Thymus (tissue), 11 donors: ENCODE measurements at regions not wholly inside any gene's neighbourhood (a gene's known extent, or its start where the extent isn't known, plus 50 kb on each side); places are given as distances from the start of the nearest gene placed in this dataset.

ENCODE experiments used
- DNase-seq, 9 donors: peaks; one replicate each; pipeline ENCODE4 v3.0.0-alpha.2; 2013; ENCODE audit warnings: low spot score in 9 of 9, low read depth in 6 of 9, missing footprints in 1 of 9
- H3K27ac ChIP-seq, 2 donors: one replicate each; pipeline ENCODE4 v1.5.1; 2013; ENCODE audit warnings: control low read depth in 1 of 2, low read depth in 1 of 2, low read length in 1 of 2, mild to moderate bottlenecking in 1 of 2, moderate library complexity in 1 of 2
- H3K27me3 ChIP-seq, 2 donors: one replicate each; pipeline ENCODE4 v1.5.1; 2013; ENCODE audit warnings: low read length in 1 of 2; ENCODE audit not compliant: control insufficient read depth in 2 of 2, insufficient read depth in 1 of 2
- H3K36me3 ChIP-seq, 2 donors: one replicate each; pipeline ENCODE4 v1.5.1; 2013; ENCODE audit warnings: low read length in 1 of 2, mild to moderate bottlenecking in 1 of 2, moderate library complexity in 1 of 2; ENCODE audit not compliant: control insufficient read depth in 2 of 2, insufficient read depth in 2 of 2
- H3K4me1 ChIP-seq, 2 donors: one replicate each; pipeline ENCODE4 v1.5.1; 2013; ENCODE audit warnings: low read length in 2 of 2; ENCODE audit not compliant: control insufficient read depth in 2 of 2, insufficient read depth in 2 of 2
- H3K4me3 ChIP-seq, 2 donors: one replicate each; pipeline ENCODE4 v1.5.1; 2013; ENCODE audit warnings: low read length in 2 of 2, control low read depth in 1 of 2, mild to moderate bottlenecking in 1 of 2
- H3K9me3 ChIP-seq, 2 donors: one replicate each; pipeline ENCODE4 v1.5.1; 2013; ENCODE audit warnings: low read length in 1 of 2, mild to moderate bottlenecking in 1 of 2; ENCODE audit not compliant: control insufficient read depth in 2 of 2, insufficient read depth in 1 of 2
- WGBS: extraction: QIAGEN DNeasy Blood & Tissue Kit; methylation state at CpG from one replicate; pipeline ENCODE4 v1.1.7; 2013; 5-methylcytosine and 5-hydroxymethylcytosine counted together
- donor health status: healthy.

DNA sequence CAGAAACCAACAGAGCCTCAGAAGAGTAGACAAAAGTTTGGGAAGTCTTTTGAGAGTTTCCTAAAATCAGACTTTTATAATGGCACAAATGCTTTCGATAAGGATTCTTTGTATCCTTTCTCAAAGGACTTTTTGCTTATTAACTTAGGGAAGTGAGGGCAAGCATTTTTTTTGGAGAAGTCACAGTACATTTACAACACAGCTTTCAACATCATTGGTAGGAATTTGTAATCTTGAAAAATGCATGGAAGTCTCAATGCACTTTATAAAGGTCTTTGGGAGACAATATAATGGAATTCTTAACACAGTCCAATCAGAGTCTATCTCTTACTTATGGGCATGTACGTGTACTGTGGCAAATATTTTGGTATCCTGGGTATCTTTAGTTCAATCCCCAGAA, 325.8 kb upstream of the NR5A2 start:
- H3K9me3 ChIP-seq: no peaks in the 10 kb centered on the region

DNA sequence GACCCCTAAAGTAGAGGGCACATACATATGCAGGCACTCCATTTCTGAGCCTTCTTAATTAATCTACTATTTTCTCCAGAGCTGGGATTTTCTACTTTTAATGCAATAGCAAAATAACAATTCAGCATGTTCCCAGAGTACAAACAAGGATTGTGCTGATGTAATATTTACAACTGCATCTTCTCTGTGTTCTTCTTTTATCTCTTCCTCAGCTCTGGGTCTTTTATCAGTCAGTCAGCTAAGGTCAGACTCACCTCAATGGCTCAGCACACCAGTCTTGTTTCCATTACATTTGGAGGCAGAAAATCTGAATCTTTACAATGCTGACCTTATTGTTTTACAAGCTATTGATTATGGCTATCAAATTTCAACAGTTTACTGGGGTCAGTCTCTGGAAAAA, 323.3 kb upstream of the NR5A2 start:
- H3K4me1 ChIP-seq: no peaks in the 10 kb centered on the region
- H3K27ac ChIP-seq: no peak overlapping the region
- no peaks in the 10 kb centered on the region for H3K27me3 ChIP-seq
- no peaks in the 10 kb centered on the region for H3K9me3 ChIP-seq
- no peaks in the 10 kb centered on the region for H3K36me3 ChIP-seq
- no peak overlapping the region for H3K4me3 ChIP-seq
- no peak for DNase-seq

More for the DNA sequence above, 325.8 kb upstream of the NR5A2 start:
- 98% methylated on average over 2 of the region's 2 CpGs for WGBS
- H3K27me3 ChIP-seq: no peaks in the 10 kb centered on the region
- H3K36me3 ChIP-seq: no peaks in the 10 kb centered on the region
- H3K4me1 ChIP-seq: no peaks in the 10 kb centered on the region
- H3K4me3 ChIP-seq: no peak overlapping the region
- H3K27ac ChIP-seq: no peak overlapping the region
- DNase-seq: no peak

DNA sequence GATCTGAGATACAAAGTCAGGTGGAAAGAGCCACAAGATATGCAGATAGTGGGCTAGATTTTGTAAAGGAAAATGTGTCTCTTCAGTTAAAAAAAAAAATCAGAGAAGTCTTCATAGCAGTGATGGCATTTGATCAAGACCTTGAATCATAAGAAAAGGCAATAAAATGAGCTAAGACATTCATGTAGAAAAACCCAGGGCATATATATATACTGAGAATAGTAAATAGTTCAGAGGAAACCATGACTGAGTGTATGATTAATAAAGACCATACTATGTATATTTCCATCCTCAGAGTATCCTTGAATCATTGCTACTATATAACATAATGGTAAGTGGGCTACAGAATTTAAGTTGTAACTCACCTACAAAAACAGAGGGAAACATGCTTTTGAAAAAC, 321.7 kb upstream of the NR5A2 start:
- Histone ChIP-seq H3K9me3 (no peaks in the 10 kb centered on the region), H3K4me1 (no peaks in the 10 kb centered on the region), H3K4me3 (no peak overlapping the region), H3K36me3 (no peaks in the 10 kb centered on the region), H3K27me3 (no peaks in the 10 kb centered on the region), H3K27ac (no peak overlapping the region)
- DNase-seq: no peak

DNA sequence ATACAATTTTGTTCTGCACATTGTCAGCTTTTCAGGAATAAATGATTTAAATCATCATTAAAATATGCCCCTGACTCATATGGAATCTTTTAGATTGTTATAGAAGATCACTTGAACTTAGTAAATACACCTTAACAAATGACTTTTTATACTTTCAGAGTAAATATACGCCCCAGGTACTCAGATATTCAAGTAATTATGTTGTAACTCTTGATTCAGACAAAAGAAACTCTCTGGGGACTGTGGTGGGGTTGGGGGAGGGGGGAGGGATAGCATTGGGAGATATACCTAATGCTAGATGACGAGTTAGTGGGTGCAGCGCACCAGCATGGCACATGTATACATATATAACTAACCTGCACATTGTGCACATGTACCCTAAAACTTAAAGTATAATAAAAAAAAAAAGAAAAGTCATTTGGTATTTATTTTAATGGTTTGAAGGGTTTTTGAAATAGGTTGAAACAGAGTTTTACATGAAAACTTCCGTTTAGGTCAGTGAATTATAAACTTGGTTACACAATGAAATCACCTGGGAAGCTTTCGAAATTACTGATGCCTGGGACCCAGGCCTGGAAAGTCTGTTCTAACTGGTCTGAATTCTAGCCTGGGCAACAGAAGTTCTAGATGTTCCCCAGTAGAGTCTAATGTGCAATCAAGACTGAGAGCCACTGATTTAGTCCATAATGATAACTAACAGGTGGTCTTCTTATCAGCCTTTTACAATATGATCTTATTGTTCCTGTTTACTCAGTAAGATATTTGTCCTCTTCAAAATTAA, 320.5 kb upstream of the NR5A2 start:
- Histone ChIP-seq H3K4me3 (no peak overlapping the region), H3K36me3 (no peaks in the 10 kb centered on the region), H3K27me3 (no peaks in the 10 kb centered on the region), H3K9me3 (no peaks in the 10 kb centered on the region), H3K4me1 (no peaks in the 10 kb centered on the region), H3K27ac (no peak overlapping the region)
- DNase-seq: no peak
- WGBS: 96% methylated on average over 4 of the region's 5 CpGs

DNA sequence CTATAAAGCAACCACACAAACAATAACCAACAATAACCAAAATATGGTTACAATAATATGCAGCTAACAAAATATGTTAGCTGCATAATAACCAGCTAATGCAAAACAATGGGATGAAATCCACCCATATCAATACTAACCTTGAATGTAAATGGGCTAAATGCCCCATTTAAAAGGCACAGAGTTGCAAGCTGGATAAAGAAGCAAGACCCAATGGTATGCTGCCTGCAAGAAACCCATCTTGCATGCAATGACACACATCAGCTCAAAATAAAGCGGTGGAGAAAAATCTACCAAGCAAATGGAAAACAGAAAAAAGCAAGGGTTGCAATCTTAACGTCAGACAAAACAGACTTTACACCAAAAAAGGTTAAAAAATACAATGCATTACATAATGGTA, 316.5 kb upstream of the NR5A2 start:
- DNase-seq: no peak
- H3K27ac ChIP-seq: no peak overlapping the region
- H3K9me3 ChIP-seq: no peaks in the 10 kb centered on the region
- H3K36me3 ChIP-seq: no peaks in the 10 kb centered on the region
- no peak overlapping the region for H3K4me3 ChIP-seq
- H3K27me3 ChIP-seq: no peaks in the 10 kb centered on the region
- no peaks in the 10 kb centered on the region for H3K4me1 ChIP-seq
- 97% methylated on average over 2 of the region's 2 CpGs for WGBS

DNA sequence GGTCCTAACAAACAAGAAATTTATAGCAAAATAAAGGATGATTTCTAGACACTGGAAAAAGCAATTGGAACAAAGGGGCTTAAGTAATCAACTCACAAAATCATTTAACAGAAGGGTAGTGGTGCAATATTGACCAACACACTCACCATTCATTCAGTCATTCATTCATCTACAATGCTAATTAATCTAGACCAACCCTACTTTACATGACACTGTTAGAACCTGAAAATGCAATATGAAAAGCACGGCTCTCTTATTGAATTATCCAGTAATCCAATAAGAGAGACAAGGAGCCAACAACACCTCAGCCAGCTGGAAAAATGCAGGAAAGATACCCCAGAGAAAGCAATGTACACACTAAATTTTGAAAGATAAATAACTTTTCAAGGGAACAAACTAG, 310.8 kb upstream of the NR5A2 start:
- 99% methylated on average over 1 of the region's 1 CpG for WGBS
- DNase-seq: no peak
- Histone ChIP-seq H3K27me3 (no peaks in the 10 kb centered on the region), H3K36me3 (no peaks in the 10 kb centered on the region), H3K27ac (no peak overlapping the region), H3K4me3 (no peak overlapping the region), H3K4me1 (no peaks in the 10 kb centered on the region), H3K9me3 (no peaks in the 10 kb centered on the region)

DNA sequence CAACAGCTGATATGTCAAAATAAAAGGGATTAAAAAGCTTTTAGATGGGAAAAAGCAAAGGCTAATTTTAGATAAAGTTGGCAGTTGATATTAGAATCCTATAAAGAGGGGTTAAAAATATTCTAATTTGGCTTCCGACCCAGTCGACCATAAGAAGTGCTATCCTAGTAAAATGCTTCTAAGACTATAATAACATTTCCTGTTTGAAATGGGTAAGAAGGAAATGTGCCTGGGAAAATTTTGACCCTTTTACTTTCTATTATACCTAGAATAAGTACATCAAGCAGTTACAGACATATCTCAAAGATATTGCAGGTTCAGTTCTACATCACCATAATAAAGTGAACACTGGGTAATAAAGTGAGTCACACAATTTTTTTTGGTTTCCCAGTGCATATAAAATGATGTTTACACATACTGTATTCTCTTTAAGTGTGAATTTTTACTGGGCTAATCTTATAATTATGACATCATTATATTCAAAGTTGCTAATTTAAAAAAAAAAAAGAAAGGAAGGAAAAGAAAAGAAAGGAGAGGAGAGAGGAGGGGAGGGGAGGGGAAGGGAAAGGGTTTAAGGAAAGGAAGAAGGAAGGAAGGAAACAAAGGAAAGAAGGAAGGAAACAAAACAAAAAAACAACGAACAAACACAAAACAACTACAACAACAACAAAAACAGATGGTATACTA, 308.2 kb upstream of the NR5A2 start:
- Histone ChIP-seq H3K36me3 (no peaks in the 10 kb centered on the region), H3K4me3 (no peak overlapping the region), H3K4me1 (no peaks in the 10 kb centered on the region), H3K9me3 (no peaks in the 10 kb centered on the region), H3K27ac (no peak overlapping the region), H3K27me3 (no peaks in the 10 kb centered on the region)
- WGBS: over 99% methylated on average over 3 of the region's 3 CpGs
- DNase-seq: no peak

DNA sequence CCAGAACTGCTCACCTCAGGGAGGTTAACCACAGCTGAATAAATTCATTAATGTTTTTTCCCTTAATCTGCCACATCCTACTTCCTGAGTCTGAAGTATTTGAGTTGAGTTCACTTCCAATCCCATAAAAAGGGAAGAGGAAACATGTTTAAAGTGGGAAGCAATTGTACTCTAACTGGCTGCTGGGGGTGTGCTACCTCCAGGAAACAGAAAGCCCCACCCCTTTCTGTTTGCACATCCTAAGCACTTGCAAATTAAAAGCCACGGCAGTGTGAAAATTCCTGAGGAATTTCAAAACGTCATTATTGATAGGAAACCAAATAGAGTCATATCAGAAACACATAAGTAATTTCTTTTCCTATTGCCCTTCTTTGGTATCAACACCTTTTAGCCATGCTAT, 307.0 kb upstream of the NR5A2 start:
- Histone ChIP-seq H3K9me3 (no peaks in the 10 kb centered on the region), H3K27ac (no peak overlapping the region), H3K27me3 (no peaks in the 10 kb centered on the region), H3K4me1 (no peaks in the 10 kb centered on the region), H3K4me3 (no peak overlapping the region), H3K36me3 (no peaks in the 10 kb centered on the region)
- WGBS: 9% methylated on average over 2 of the region's 2 CpGs
- no peak for DNase-seq

DNA sequence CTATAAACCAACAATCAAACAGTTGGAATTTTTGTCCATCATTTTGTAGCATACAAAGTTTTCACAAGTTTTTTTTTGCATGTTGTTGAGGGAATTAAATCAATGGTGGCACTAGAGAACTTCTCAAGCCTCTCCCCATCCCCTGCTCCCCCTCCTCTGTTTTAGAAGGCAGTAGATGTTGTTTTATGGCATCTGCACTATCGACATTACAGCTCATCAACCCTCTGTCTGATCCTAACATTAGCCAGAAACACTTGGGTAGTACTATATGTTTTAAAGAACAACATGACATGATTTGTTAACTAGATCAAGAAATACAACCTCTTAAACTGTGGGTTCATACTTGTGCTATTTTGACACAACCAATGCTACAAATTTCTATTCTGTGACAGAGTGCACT, 306.5 kb upstream of the NR5A2 start:
- Histone ChIP-seq H3K27ac (no peak overlapping the region), H3K9me3 (no peaks in the 10 kb centered on the region), H3K36me3 (no peaks in the 10 kb centered on the region), H3K4me3 (no peak overlapping the region), H3K27me3 (no peaks in the 10 kb centered on the region), H3K4me1 (no peaks in the 10 kb centered on the region)
- DNase-seq: no peak
- WGBS: 94% methylated on average over 1 of the region's 1 CpG
